CD14-positive monocyte (primary cell): ENCODE measurements at regions not wholly inside any gene's neighbourhood (a gene's known extent, or its start where the extent isn't known, plus 50 kb on each side); places are given as distances from the start of the nearest gene placed in this dataset.
A peak's percentile ranks its signal among the peaks of the same experiment; 100 is the strongest.

ENCODE experiments used
- DNase-seq, 3 donors: peaks; one replicate each; pipeline ENCODE4 v3.0.0-alpha.2; 2011 to 2022
- H2AFZ ChIP-seq: 2 replicates; pipeline ENCODE4 v1.6.0; 2012; ENCODE audit warnings: mild to moderate bottlenecking, low read depth, low read length, inconsistent platforms; ENCODE audit not compliant: insufficient read depth, poor library complexity, severe bottlenecking
- H3K27ac ChIP-seq, 2 donors: 1 replicate in 1 of 2; 2 replicates in 1 of 2; pipeline ENCODE4 v1.5.1; 2012 to 2013; ENCODE audit warnings: low read length in 2 of 2, control low read depth in 1 of 2, inconsistent platforms in 1 of 2, low read depth in 1 of 2, mild to moderate bottlenecking in 1 of 2
- H3K27me3 ChIP-seq, 2 donors: one replicate each; pipeline versions ENCODE4 v1.6.0 to v1.6.1; 2011 to 2013; ENCODE audit warnings: low read length in 2 of 2; ENCODE audit not compliant: control insufficient read depth in 2 of 2, insufficient read depth in 2 of 2
- H3K36me3 ChIP-seq, 2 donors: replicated peaks in 1 of 2; 1 replicate in 1 of 2; 2 replicates in 1 of 2; pipeline versions ENCODE4 v1.5.1 to v1.6.1; 2012 to 2013; ENCODE audit warnings: low read length in 2 of 2, control low read depth in 1 of 2, inconsistent platforms in 1 of 2, mild to moderate bottlenecking in 1 of 2; ENCODE audit not compliant: insufficient read depth in 2 of 2, control insufficient read depth in 1 of 2
- H3K4me1 ChIP-seq, 2 donors: 1 replicate in 1 of 2; 2 replicates in 1 of 2; pipeline versions ENCODE4 v1.5.1 to v1.6.1; 2012 to 2013; ENCODE audit warnings: low read length in 2 of 2, control low read depth in 1 of 2, inconsistent platforms in 1 of 2, mild to moderate bottlenecking in 1 of 2, moderate library complexity in 1 of 2; ENCODE audit not compliant: insufficient read depth in 2 of 2, control insufficient read depth in 1 of 2
- H3K4me2 ChIP-seq: replicated peaks from 2 replicates; pipeline ENCODE3; 2012; ENCODE audit warnings: low read length, moderate library complexity, mild to moderate bottlenecking; ENCODE audit not compliant: poor library complexity, severe bottlenecking; ENCODE audit errors: extremely low read depth
- H3K4me3 ChIP-seq, 3 experiments: fragments of 200-600 bp in 1 of 3; sonication (generic) in 1 of 3; replicated peaks in 1 of 3; 1 replicate in 2 of 3; 2 replicates in 1 of 3; pipeline ENCODE4 v1.5.1; 2011 to 2013; ENCODE audit warnings: low read length in 3 of 3, mild to moderate bottlenecking in 3 of 3, control low read depth in 2 of 3, low read depth in 2 of 3, inconsistent platforms in 1 of 3, moderate library complexity in 1 of 3
- H3K79me2 ChIP-seq: 2 replicates; pipeline ENCODE4 v1.6.0; 2012; ENCODE audit warnings: mild to moderate bottlenecking, control low read depth, inconsistent platforms, low read length, moderate library complexity; ENCODE audit not compliant: insufficient read depth
- H3K9ac ChIP-seq: 2 replicates; pipeline ENCODE4 v1.6.0; 2017; ENCODE audit warnings: low read length, mild to moderate bottlenecking; ENCODE audit not compliant: insufficient read depth, poor library complexity, severe bottlenecking
- H3K9me3 ChIP-seq, 2 donors: replicated peaks in 1 of 2; 1 replicate in 1 of 2; 2 replicates in 1 of 2; pipeline versions ENCODE4 v1.5.1 to v1.6.1; 2012 to 2013; ENCODE audit warnings: low read length in 2 of 2, control low read depth in 1 of 2; ENCODE audit not compliant: control insufficient read depth in 1 of 2, insufficient read depth in 1 of 2
- H4K20me1 ChIP-seq: 2 replicates; pipeline ENCODE4 v1.6.0; 2012; ENCODE audit warnings: mild to moderate bottlenecking, low read length, control low read depth, moderate library complexity; ENCODE audit not compliant: insufficient read depth
- H3K27ac Mint-ChIP-seq, 7 donors: one replicate each; pipeline ENCODE4 v1.8.0; 2020; ENCODE audit warnings: mild to moderate bottlenecking in 7 of 7, mixed read lengths in 7 of 7, moderate library complexity in 6 of 7, inconsistent platforms in 2 of 7
- H3K27me3 Mint-ChIP-seq, 3 donors: one replicate each; pipeline ENCODE4 v1.8.0; 2021 to 2022; ENCODE audit warnings: low read depth in 3 of 3, mild to moderate bottlenecking in 3 of 3, mixed read lengths in 3 of 3, moderate library complexity in 3 of 3, inconsistent platforms in 1 of 3
- H3K36me3 Mint-ChIP-seq, 2 donors: one replicate each; pipeline ENCODE4 v1.8.0; 2020; ENCODE audit warnings: mixed read lengths in 2 of 2, inconsistent platforms in 1 of 2, mild to moderate bottlenecking in 1 of 2
- H3K4me1 Mint-ChIP-seq: one replicate; pipeline ENCODE4 v1.8.0; 2020; ENCODE audit warnings: mild to moderate bottlenecking, mixed read lengths
- H3K4me3 Mint-ChIP-seq, 2 donors: one replicate each; pipeline ENCODE4 v1.8.0; 2020; ENCODE audit warnings: mild to moderate bottlenecking in 2 of 2, mixed read lengths in 2 of 2, moderate library complexity in 1 of 2
- H3K9me3 Mint-ChIP-seq, 7 donors: one replicate each; pipeline ENCODE4 v1.8.0; 2020 to 2022; ENCODE audit warnings: mixed read lengths in 7 of 7, mild to moderate bottlenecking in 6 of 7, moderate library complexity in 6 of 7, inconsistent platforms in 2 of 7
- CTCF ChIP-seq: fragments of 200-600 bp; IDR thresholded peaks from one replicate; pipeline ENCODE4 v1.8.0; 2022; ENCODE audit warnings: antibody characterized with exemption, mild to moderate bottlenecking
- WGBS: methylation state at CpG from one replicate; pipeline ENCODE4 v1.1.5; 2013; ENCODE audit warnings: missing lambda C conversion rate; ENCODE audit not compliant: insufficient coverage; 5-methylcytosine and 5-hydroxymethylcytosine counted together
- intact Hi-C, 2 donors: fragments of 100-400 bp; cut with micrococcal nuclease; formaldehyde crosslinking; loops; one replicate each; pipeline versions ENCODE4 v1.15.0 to v1.15.1; 2023

GRCh38 chr3:159936541-159936940 is 52.1 kb upstream of the IL12A start:
- intact Hi-C loops, result no loop called here
- TF ChIP-seq CTCF, result no peak

GRCh38 chr3:159937561-159938166 is 51.0 kb upstream of the IL12A start:
- Histone ChIP-seq H3K36me3 (no peaks in the 10 kb centered on the region), H4K20me1 (no peaks in the 10 kb centered on the region), H3K9ac (no peak overlapping the region), H3K9me3 (peaks cover 13 to 20% of the 10 kb centered on the region in 2 donors), H3K27me3 (no peaks in the 10 kb centered on the region), H3K79me2 (no peaks in the 10 kb centered on the region), H2AFZ (no peak overlapping the region), H3K4me2 (no peak overlapping the region), H3K4me1 (peaks cover 38 to 46% of the 10 kb centered on the region in 2 donors), H3K4me3 (no peak overlapping the region), H3K27ac (peak overlapping the region in 1 of 2 donors; percentile 68)
- H3K27ac Mint-ChIP-seq, result peak overlapping the region in 5 of 7 donors; percentile 18 to 54 (median 41)
- no peak for TF ChIP-seq CTCF
- no peak overlapping the region for H3K4me3 Mint-ChIP-seq
- H3K4me1 Mint-ChIP-seq, result peaks cover 41% of the 10 kb centered on the region
- H3K9me3 Mint-ChIP-seq, result peaks cover 16 to 26% (median 19%) of the 10 kb centered on the region in 7 donors
- 100% methylated on average over 1 of the region's 4 CpGs for WGBS
- no peak for DNase-seq
- H3K36me3 Mint-ChIP-seq, result peaks cover 5 to 7% of the 10 kb centered on the region in 2 donors
- intact Hi-C loops, result no loop called here
- H3K27me3 Mint-ChIP-seq, result peaks cover 0 to 5% (median 0%) of the 10 kb centered on the region in 3 donors

More at GRCh38 chr3:159936541-159936940, 52.1 kb upstream of the IL12A start:
- no peak overlapping the region for H3K27ac ChIP-seq
- DNase-seq, result no peak
- no peak overlapping the region for H2AFZ ChIP-seq
- peaks cover 13 to 20% of the 10 kb centered on the region in 2 donors for H3K9me3 ChIP-seq
- H3K9ac ChIP-seq, result no peak overlapping the region
- Mint-ChIP-seq H3K9me3 (peaks cover 16 to 27% (median 19%) of the 10 kb centered on the region in 7 donors), H3K27me3 (peaks cover 0 to 5% (median 0%) of the 10 kb centered on the region in 3 donors), H3K4me1 (peaks cover 31% of the 10 kb centered on the region), H3K4me3 (no peak overlapping the region), H3K36me3 (peaks cover 5 to 7% of the 10 kb centered on the region in 2 donors), H3K27ac (no peak overlapping the region)
- no peaks in the 10 kb centered on the region for H3K36me3 ChIP-seq
- H3K4me1 ChIP-seq, result peaks cover 27 to 34% of the 10 kb centered on the region in 2 donors
- H3K27me3 ChIP-seq, result no peaks in the 10 kb centered on the region
- no peaks in the 10 kb centered on the region for H3K79me2 ChIP-seq
- H4K20me1 ChIP-seq, result no peaks in the 10 kb centered on the region
- H3K4me2 ChIP-seq, result no peak overlapping the region
- no peak overlapping the region for H3K4me3 ChIP-seq
